Liver (tissue), 3 donors: ENCODE measurements at regions not wholly inside any gene's neighbourhood (a gene's known extent, or its start where the extent isn't known, plus 50 kb on each side); places are given as distances from the start of the nearest gene placed in this dataset.

Experiments used
- EGR1 ChIP-seq, 2 donors: IDR thresholded peaks; 2 replicates each; pipeline ENCODE4 v1.6.1; 2016 to 2018; ENCODE audit warnings: antibody characterized with exemption in 2 of 2, low read depth in 2 of 2
- FOXA1 ChIP-seq: IDR thresholded peaks from 2 replicates; pipeline ENCODE4 v1.6.1; 2016; ENCODE audit warnings: antibody characterized with exemption
- JUND ChIP-seq, 2 donors: IDR thresholded peaks; 2 replicates each; pipeline ENCODE4 v1.6.1; 2016; ENCODE audit warnings: antibody characterized with exemption in 2 of 2
- NR2F2 ChIP-seq: IDR thresholded peaks from 2 replicates; pipeline ENCODE4 v1.6.1; 2016; ENCODE audit warnings: antibody characterized with exemption
- RAD21 ChIP-seq, 2 donors: IDR thresholded peaks; 2 replicates each; pipeline ENCODE4 v1.6.1; 2016; ENCODE audit warnings: antibody characterized with exemption in 2 of 2, mild to moderate bottlenecking in 2 of 2
- SP1 ChIP-seq: IDR thresholded peaks from 2 replicates; pipeline ENCODE4 v1.6.1; 2018; ENCODE audit warnings: antibody characterized with exemption, mild to moderate bottlenecking
- TAF1 ChIP-seq: conservative IDR thresholded peaks from 2 replicates; pipeline ENCODE4 v1.6.1; 2016; ENCODE audit warnings: antibody characterized with exemption, mild to moderate bottlenecking
- YY1 ChIP-seq: IDR thresholded peaks from 2 replicates; pipeline ENCODE4 v1.6.1; 2016; ENCODE audit warnings: antibody characterized with exemption, mild to moderate bottlenecking
- TF ChIP-seq, protein P1 (sequence below): fragments of 150-350 bp; IDR thresholded peaks from 2 replicates; pipeline ENCODE4 v1.5.1; 2017; ENCODE audit warnings: improper control_type of control experiment, low read depth, low read length; ENCODE audit not compliant: missing input control
- TF ChIP-seq, protein P2 (sequence below): IDR thresholded peaks from 2 replicates; pipeline ENCODE4 v1.6.1; 2016; ENCODE audit warnings: antibody characterized with exemption
- TF ChIP-seq, protein P3 (sequence below): IDR thresholded peaks from 2 replicates; pipeline ENCODE4 v1.6.1; 2016; ENCODE audit warnings: antibody characterized with exemption, mild to moderate bottlenecking
- TF ChIP-seq, protein P4 (sequence below): IDR thresholded peaks from 2 replicates; pipeline ENCODE4 v1.6.1; 2016; ENCODE audit warnings: antibody characterized with exemption
- donor health status: healthy.
- donor health status: healthy.

DNA sequence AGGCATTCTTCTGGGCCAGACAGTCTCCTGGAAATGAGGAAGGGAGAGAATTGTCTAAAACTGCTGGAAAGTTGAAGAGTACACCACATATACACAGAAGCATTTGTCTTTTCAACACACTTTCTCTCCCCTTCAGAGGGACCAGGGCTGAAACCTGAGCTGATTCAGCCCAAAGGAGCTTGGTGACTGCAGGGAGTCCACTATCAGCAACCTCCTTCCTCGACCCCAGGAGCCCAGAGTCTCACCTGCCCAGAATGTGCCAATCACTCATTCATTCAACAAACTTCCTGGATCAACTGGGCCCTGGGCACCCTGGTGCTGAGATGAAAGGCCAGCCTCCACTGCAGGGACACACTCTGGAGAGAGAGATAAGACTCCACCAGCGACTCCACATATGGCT is 128.9 kb upstream of the VSTM2B start:
- TF ChIP-seq, protein P1, sequence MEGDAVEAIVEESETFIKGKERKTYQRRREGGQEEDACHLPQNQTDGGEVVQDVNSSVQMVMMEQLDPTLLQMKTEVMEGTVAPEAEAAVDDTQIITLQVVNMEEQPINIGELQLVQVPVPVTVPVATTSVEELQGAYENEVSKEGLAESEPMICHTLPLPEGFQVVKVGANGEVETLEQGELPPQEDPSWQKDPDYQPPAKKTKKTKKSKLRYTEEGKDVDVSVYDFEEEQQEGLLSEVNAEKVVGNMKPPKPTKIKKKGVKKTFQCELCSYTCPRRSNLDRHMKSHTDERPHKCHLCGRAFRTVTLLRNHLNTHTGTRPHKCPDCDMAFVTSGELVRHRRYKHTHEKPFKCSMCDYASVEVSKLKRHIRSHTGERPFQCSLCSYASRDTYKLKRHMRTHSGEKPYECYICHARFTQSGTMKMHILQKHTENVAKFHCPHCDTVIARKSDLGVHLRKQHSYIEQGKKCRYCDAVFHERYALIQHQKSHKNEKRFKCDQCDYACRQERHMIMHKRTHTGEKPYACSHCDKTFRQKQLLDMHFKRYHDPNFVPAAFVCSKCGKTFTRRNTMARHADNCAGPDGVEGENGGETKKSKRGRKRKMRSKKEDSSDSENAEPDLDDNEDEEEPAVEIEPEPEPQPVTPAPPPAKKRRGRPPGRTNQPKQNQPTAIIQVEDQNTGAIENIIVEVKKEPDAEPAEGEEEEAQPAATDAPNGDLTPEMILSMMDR, result no peak
- TF ChIP-seq TAF1, result no peak
- TF ChIP-seq, protein P2, sequence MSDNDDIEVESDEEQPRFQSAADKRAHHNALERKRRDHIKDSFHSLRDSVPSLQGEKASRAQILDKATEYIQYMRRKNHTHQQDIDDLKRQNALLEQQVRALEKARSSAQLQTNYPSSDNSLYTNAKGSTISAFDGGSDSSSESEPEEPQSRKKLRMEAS, result no peak
- TF ChIP-seq EGR1 (IDR thresholded peaks at IDR 0.05; ENCODE audit: low read depth in 2 of 2), result no peak
- TF ChIP-seq, protein P3, sequence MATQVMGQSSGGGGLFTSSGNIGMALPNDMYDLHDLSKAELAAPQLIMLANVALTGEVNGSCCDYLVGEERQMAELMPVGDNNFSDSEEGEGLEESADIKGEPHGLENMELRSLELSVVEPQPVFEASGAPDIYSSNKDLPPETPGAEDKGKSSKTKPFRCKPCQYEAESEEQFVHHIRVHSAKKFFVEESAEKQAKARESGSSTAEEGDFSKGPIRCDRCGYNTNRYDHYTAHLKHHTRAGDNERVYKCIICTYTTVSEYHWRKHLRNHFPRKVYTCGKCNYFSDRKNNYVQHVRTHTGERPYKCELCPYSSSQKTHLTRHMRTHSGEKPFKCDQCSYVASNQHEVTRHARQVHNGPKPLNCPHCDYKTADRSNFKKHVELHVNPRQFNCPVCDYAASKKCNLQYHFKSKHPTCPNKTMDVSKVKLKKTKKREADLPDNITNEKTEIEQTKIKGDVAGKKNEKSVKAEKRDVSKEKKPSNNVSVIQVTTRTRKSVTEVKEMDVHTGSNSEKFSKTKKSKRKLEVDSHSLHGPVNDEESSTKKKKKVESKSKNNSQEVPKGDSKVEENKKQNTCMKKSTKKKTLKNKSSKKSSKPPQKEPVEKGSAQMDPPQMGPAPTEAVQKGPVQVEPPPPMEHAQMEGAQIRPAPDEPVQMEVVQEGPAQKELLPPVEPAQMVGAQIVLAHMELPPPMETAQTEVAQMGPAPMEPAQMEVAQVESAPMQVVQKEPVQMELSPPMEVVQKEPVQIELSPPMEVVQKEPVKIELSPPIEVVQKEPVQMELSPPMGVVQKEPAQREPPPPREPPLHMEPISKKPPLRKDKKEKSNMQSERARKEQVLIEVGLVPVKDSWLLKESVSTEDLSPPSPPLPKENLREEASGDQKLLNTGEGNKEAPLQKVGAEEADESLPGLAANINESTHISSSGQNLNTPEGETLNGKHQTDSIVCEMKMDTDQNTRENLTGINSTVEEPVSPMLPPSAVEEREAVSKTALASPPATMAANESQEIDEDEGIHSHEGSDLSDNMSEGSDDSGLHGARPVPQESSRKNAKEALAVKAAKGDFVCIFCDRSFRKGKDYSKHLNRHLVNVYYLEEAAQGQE, result no peak
- no peak for TF ChIP-seq YY1
- TF ChIP-seq SP1, result no peak
- no peak for TF ChIP-seq RAD21 (IDR thresholded peaks at IDR 0.05)
- no peak for TF ChIP-seq JUND (IDR thresholded peaks at IDR 0.05)
- TF ChIP-seq FOXA1, result no peak
- TF ChIP-seq, protein P4, sequence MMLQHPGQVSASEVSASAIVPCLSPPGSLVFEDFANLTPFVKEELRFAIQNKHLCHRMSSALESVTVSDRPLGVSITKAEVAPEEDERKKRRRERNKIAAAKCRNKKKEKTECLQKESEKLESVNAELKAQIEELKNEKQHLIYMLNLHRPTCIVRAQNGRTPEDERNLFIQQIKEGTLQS, result no peak
- TF ChIP-seq NR2F2, result no peak
